SK-N-SH treated with all-trans-retinoic acid at 6 μM for 48 hours (cell line): ENCODE measurements at regions not wholly inside any gene's neighbourhood (a gene's known extent, or its start where the extent isn't known, plus 50 kb on each side); places are given as distances from the start of the nearest gene placed in this dataset.

Experiments
- ATAC-seq: fragments of 200-7000 bp; cut with Tn5 transposase; 3 replicates; pipeline ENCODE4 v1.9.1; 2020; ENCODE audit warnings: mild to moderate bottlenecking, moderate library complexity
- ARNTL ChIP-seq: fragments of 450-650 bp; formaldehyde crosslinking; IDR thresholded peaks from 2 replicates; pipeline ENCODE4 v1.5.0; 2020; ENCODE audit warnings: low read depth, mild to moderate bottlenecking, moderate library complexity, borderline replicate concordance
- BACH2 ChIP-seq: fragments of 250-450 bp; sonication (Bioruptor Pico); IDR thresholded peaks from 2 replicates; pipeline ENCODE4 v1.9.0; 2021; ENCODE audit warnings: mild to moderate bottlenecking, borderline replicate concordance
- CSRNP3 ChIP-seq: fragments of 250-450 bp; sonication (Bioruptor Pico); IDR thresholded peaks from 2 replicates; pipeline ENCODE4 v1.5.1; 2021; ENCODE audit warnings: mild to moderate bottlenecking, moderate library complexity
- ESRRG ChIP-seq: fragments of 250-450 bp; sonication (Bioruptor Pico); IDR thresholded peaks from 2 replicates; pipeline ENCODE4 v1.6.1; 2021; ENCODE audit warnings: mild to moderate bottlenecking
- GLIS3 ChIP-seq: fragments of 250-450 bp; sonication (Bioruptor Pico); IDR thresholded peaks from 2 replicates; pipeline ENCODE4 v1.5.0; 2020; ENCODE audit warnings: mild to moderate bottlenecking, moderate library complexity
- ISL1 ChIP-seq: fragments of 250-450 bp; sonication (Bioruptor Pico); IDR thresholded peaks from 2 replicates; pipeline ENCODE4 v2.1.2; 2022; ENCODE audit warnings: mild to moderate bottlenecking, moderate library complexity
- PATZ1 ChIP-seq: fragments of 250-450 bp; sonication (Bioruptor Pico); IDR thresholded peaks from 2 replicates; pipeline ENCODE4 v1.8.0; 2020; ENCODE audit warnings: mild to moderate bottlenecking, moderate library complexity, borderline replicate concordance
- POU6F1 ChIP-seq: fragments of 250-450 bp; sonication (Bioruptor Pico); IDR thresholded peaks from 2 replicates; pipeline ENCODE4 v1.8.0; 2021; ENCODE audit warnings: low read depth, mild to moderate bottlenecking, moderate library complexity, borderline replicate concordance
- PPARA ChIP-seq: fragments of 250-450 bp; sonication (Bioruptor Pico); IDR thresholded peaks from 2 replicates; pipeline ENCODE4 v1.5.0; 2020; ENCODE audit warnings: mild to moderate bottlenecking, borderline replicate concordance
- RARB ChIP-seq: fragments of 250-450 bp; sonication (Bioruptor Pico); IDR thresholded peaks from 2 replicates; pipeline ENCODE4 v1.8.0; 2021; ENCODE audit warnings: mild to moderate bottlenecking, moderate library complexity
- SNAI2 ChIP-seq: fragments of 250-450 bp; sonication (Bioruptor Pico); IDR thresholded peaks from 2 replicates; pipeline ENCODE4 v1.5.0; 2020; ENCODE audit warnings: mild to moderate bottlenecking, moderate library complexity
- TCF4 ChIP-seq: fragments of 250-450 bp; sonication (Bioruptor Pico); IDR thresholded peaks from 2 replicates; pipeline ENCODE4 v1.8.0; 2021; ENCODE audit warnings: mild to moderate bottlenecking, moderate library complexity, borderline replicate concordance
- TOX ChIP-seq: fragments of 250-450 bp; sonication (Bioruptor Pico); IDR thresholded peaks from 2 replicates; pipeline ENCODE4 v1.8.0; 2021; ENCODE audit warnings: mild to moderate bottlenecking, moderate library complexity, borderline replicate concordance
- TSHZ2 ChIP-seq: fragments of 250-450 bp; sonication (Bioruptor Pico); IDR thresholded peaks from 2 replicates; pipeline ENCODE4 v1.5.0; 2020; ENCODE audit warnings: mild to moderate bottlenecking, moderate library complexity
- ZC3H10 ChIP-seq: fragments of 250-450 bp; sonication (Bioruptor Pico); IDR thresholded peaks from 2 replicates; pipeline ENCODE4 v1.5.1; 2021; ENCODE audit warnings: mild to moderate bottlenecking, moderate library complexity
- ZFP3 ChIP-seq: fragments of 250-450 bp; sonication (Bioruptor Pico); IDR thresholded peaks from 2 replicates; pipeline ENCODE4 v1.5.0; 2020; ENCODE audit warnings: mild to moderate bottlenecking, moderate library complexity
- ZFP30 ChIP-seq: fragments of 450-650 bp; formaldehyde crosslinking; IDR thresholded peaks from 2 replicates; pipeline ENCODE4 v1.5.0; 2022; ENCODE audit warnings: mild to moderate bottlenecking, moderate library complexity
- ZNF565 ChIP-seq: fragments of 450-650 bp; formaldehyde crosslinking; conservative IDR thresholded peaks from 2 replicates; pipeline ENCODE4 v1.5.0; 2020; ENCODE audit warnings: low read depth, mild to moderate bottlenecking, moderate library complexity
- ZNF70 ChIP-seq: fragments of 450-650 bp; formaldehyde crosslinking; IDR thresholded peaks from 2 replicates; pipeline ENCODE4 v1.5.0; 2020; ENCODE audit warnings: mild to moderate bottlenecking, moderate library complexity
- ZNF8 ChIP-seq: fragments of 450-650 bp; formaldehyde crosslinking; IDR thresholded peaks from 2 replicates; pipeline ENCODE4 v1.5.0; 2020; ENCODE audit warnings: mild to moderate bottlenecking, moderate library complexity

- TF ChIP-seq CSRNP3 (CRISPR knock-in tag) (no peak), ZFP3 (CRISPR knock-in tag) (no peak), RARB (CRISPR knock-in tag) (no peak), ESRRG (CRISPR knock-in tag) (no peak)
- TF ChIP-seq, all 23 proteins: peak for 0
Observed at GRCh38 chr15:85870216-85871014, 75.7 kb upstream of the KLHL25 start (continued).

- TF ChIP-seq PATZ1 (CRISPR knock-in tag): no peak
- no peak for TF ChIP-seq ESRRG (CRISPR knock-in tag)
- no peak for TF ChIP-seq POU6F1 (CRISPR knock-in tag)
- TF ChIP-seq CSRNP3 (CRISPR knock-in tag): no peak
- TF ChIP-seq ZC3H10: no peak
- no peak for TF ChIP-seq GLIS3 (CRISPR knock-in tag)
- no peak for TF ChIP-seq ZFP30 (CRISPR knock-in tag)
- TF ChIP-seq TCF4: no peak
- no peak for TF ChIP-seq BACH2 (CRISPR knock-in tag)
- TF ChIP-seq ARNTL (CRISPR knock-in tag): no peak
- no peak for TF ChIP-seq ZNF70
- TF ChIP-seq ZFP3 (CRISPR knock-in tag): no peak
- no peak for TF ChIP-seq ZNF8 (CRISPR knock-in tag)
- TF ChIP-seq SNAI2 (CRISPR knock-in tag): no peak
- TF ChIP-seq RARB (CRISPR knock-in tag): no peak
- TF ChIP-seq ZNF565: no peak
- ATAC-seq: no peak
Observed at GRCh38 chr15:85871545-85871944, 76.8 kb upstream of the KLHL25 start.

- no peak for ATAC-seq
- no peak for TF ChIP-seq ISL1 (CRISPR knock-in tag)
- no peak for TF ChIP-seq PPARA (CRISPR knock-in tag)
- TF ChIP-seq TOX: no peak
- no peak for TF ChIP-seq POU6F1 (CRISPR knock-in tag)
- TF ChIP-seq SNAI2 (CRISPR knock-in tag): no peak
- TF ChIP-seq ZFP3 (CRISPR knock-in tag): no peak
- no peak for TF ChIP-seq CSRNP3 (CRISPR knock-in tag)
- TF ChIP-seq TSHZ2 (CRISPR knock-in tag): no peak
- no peak for TF ChIP-seq PATZ1 (CRISPR knock-in tag)
- no peak for TF ChIP-seq ZNF8 (CRISPR knock-in tag)
- no peak for TF ChIP-seq GLIS3 (CRISPR knock-in tag)
Observed at GRCh38 chr15:85872125-85872524, 77.4 kb upstream of the KLHL25 start.
